ENCODE measurements at regions not wholly inside any gene's neighbourhood (a gene's known extent, or its start where the extent isn't known, plus 50 kb on each side); places are given as distances from the start of the nearest gene placed in this dataset.

DNA sequence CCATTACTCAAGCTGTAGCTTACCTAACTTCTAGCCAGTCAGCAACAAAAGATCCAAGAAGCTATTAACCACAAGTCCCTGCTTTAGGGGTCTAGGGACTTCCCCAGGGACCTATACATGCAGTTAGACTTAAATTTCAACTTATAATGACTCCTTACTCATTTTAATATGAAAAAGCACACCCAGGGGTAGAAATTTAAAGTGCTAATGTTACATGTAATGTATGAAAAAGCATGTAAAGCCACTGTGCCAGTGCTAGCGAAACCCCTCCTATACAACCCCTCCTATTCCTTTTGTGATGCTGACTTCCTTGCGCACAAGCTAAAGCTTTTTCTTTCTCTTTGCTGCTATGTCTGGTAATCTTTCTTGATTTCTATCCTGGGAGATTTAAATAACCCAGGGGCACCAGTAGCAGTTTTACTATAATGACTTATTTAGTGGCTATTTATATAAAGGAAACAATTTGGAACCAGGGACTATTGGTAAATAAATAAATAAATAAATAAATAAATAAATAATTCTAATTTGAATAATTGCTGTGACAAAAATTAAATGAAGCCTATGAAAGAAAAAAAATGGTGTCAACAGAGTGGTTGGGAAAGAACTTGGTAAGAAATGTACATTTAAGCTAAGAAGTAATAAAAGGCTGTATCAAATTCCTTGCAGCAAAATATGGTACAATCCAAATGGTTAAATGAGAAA, 110.5 kb upstream of the MAGI2 start:
- no peak for TF ChIP-seq POLR2A (IDR thresholded peaks at IDR 0.05)
- TF ChIP-seq, protein P1, sequence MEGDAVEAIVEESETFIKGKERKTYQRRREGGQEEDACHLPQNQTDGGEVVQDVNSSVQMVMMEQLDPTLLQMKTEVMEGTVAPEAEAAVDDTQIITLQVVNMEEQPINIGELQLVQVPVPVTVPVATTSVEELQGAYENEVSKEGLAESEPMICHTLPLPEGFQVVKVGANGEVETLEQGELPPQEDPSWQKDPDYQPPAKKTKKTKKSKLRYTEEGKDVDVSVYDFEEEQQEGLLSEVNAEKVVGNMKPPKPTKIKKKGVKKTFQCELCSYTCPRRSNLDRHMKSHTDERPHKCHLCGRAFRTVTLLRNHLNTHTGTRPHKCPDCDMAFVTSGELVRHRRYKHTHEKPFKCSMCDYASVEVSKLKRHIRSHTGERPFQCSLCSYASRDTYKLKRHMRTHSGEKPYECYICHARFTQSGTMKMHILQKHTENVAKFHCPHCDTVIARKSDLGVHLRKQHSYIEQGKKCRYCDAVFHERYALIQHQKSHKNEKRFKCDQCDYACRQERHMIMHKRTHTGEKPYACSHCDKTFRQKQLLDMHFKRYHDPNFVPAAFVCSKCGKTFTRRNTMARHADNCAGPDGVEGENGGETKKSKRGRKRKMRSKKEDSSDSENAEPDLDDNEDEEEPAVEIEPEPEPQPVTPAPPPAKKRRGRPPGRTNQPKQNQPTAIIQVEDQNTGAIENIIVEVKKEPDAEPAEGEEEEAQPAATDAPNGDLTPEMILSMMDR (IDR thresholded peaks at IDR 0.05), result no peak
